OCI-LY3 (cell line): ENCODE measurements at regions not wholly inside any gene's neighbourhood (a gene's known extent, or its start where the extent isn't known, plus 50 kb on each side); places are given as distances from the start of the nearest gene placed in this dataset.

Experiments
- EZH2phosphoT487 ChIP-seq: fragments of 200-600 bp; shearing (Covaris generic); IDR thresholded peaks from 2 replicates; pipeline ENCODE4 v1.6.1; 2018; ENCODE audit warnings: antibody characterized with exemption, mixed run types, low read depth
- TF ChIP-seq, protein P1 (sequence below): fragments of 200-600, 300-600 bp; sonication (generic); IDR thresholded peaks from 2 replicates; pipeline ENCODE4 v1.5.1; 2014; ENCODE audit warnings: antibody characterized with exemption, low read length, low read depth

DNA sequence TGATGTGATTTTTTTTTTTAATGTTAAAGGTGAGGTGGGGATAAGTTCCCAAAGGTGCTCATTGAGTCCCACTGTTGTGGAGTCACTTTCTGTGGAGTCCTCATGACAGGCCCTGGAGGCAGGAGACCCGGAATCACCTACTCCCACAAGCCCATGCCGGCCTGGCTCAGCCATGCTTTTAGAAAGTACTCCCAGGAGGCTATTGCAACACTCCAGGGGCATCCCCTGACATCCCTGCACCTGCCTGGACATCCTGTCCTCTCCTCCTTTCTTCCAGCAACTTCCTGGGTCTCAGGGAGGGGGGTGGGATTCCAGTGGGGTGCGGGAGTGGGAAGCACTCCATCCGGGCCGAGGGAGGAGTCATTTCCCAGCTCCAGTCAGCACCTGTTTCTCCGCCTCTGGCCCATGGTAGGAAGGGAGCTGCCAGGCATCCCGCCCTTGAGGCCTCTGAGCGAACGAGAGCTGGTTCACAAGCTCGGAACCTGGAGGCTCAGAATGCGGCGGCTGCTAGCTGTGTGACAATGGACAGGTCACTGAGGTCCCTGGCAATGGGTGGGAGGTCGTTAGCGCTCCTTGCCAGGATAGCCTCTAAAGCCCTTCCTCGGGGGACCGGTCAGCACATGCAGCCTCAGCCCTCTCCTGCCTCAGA is 163.9 kb upstream of the ID2 start:
- TF ChIP-seq, protein P1, sequence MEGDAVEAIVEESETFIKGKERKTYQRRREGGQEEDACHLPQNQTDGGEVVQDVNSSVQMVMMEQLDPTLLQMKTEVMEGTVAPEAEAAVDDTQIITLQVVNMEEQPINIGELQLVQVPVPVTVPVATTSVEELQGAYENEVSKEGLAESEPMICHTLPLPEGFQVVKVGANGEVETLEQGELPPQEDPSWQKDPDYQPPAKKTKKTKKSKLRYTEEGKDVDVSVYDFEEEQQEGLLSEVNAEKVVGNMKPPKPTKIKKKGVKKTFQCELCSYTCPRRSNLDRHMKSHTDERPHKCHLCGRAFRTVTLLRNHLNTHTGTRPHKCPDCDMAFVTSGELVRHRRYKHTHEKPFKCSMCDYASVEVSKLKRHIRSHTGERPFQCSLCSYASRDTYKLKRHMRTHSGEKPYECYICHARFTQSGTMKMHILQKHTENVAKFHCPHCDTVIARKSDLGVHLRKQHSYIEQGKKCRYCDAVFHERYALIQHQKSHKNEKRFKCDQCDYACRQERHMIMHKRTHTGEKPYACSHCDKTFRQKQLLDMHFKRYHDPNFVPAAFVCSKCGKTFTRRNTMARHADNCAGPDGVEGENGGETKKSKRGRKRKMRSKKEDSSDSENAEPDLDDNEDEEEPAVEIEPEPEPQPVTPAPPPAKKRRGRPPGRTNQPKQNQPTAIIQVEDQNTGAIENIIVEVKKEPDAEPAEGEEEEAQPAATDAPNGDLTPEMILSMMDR = no peak
- no peak for TF ChIP-seq EZH2phosphoT487
